ENCODE measurements at regions not wholly inside any gene's neighbourhood (a gene's known extent, or its start where the extent isn't known, plus 50 kb on each side); places are given as distances from the start of the nearest gene placed in this dataset.

GRCh38 chr17:55622547-55622946 is 100.1 kb downstream of the TMEM100 start:
- Histone ChIP-seq H4K91ac (replicated peaks; ENCODE audit: insufficient read length, low read length) (no peak overlapping the region), H3K9ac (replicated peaks in 1 of 4; ENCODE audit: extremely low read depth in 1 of 4, low read depth in 3 of 4, low read length in 3 of 4) (no peak overlapping the region), H3K4me1 (replicated peaks in 1 of 4; ENCODE audit: control insufficient read depth in 3 of 4, insufficient read depth in 4 of 4, low read length in 3 of 4) (no peaks in the 10 kb centered on the region), H2BK15ac (ENCODE audit: low read length) (no peak overlapping the region), H3K4ac (replicated peaks; ENCODE audit: insufficient read length, low read depth, low read length) (no peak overlapping the region), H4K5ac (ENCODE audit: insufficient read length, low read depth, low read length) (no peak overlapping the region), H3K79me1 (ENCODE audit: low read depth, low read length) (no peaks in the 10 kb centered on the region), H3K27me3 (replicated peaks in 1 of 4; ENCODE audit: control insufficient read depth in 3 of 4, extremely low read depth in 1 of 4, insufficient read depth in 3 of 4, low read length in 3 of 4) (no peaks in the 10 kb centered on the region), H2BK120ac (replicated peaks; ENCODE audit: low read depth, low read length) (no peak overlapping the region), H3K23me2 (ENCODE audit: low read depth, low read length) (no peaks in the 10 kb centered on the region), H3K79me2 (ENCODE audit: control insufficient read depth in 1 of 2, insufficient read depth in 2 of 2, low read length in 2 of 2) (no peaks in the 10 kb centered on the region), H3K36me3 (ENCODE audit: control insufficient read depth in 2 of 4, insufficient read depth in 4 of 4, low read length in 3 of 4) (no peaks in the 10 kb centered on the region), H3K18ac (ENCODE audit: extremely low read depth, low read length) (no peak overlapping the region), H3K56ac (replicated peaks; ENCODE audit: insufficient read length, low read depth, low read length) (no peak overlapping the region), H3K9me3 (ENCODE audit: insufficient read depth in 2 of 2, low read depth in 1 of 2, low read length in 1 of 2) (no peaks in the 10 kb centered on the region), H2BK5ac (ENCODE audit: low read depth, low read length) (no peak overlapping the region), H3K14ac (ENCODE audit: insufficient read length) (no peak overlapping the region), H3K4me3 (ENCODE audit: extremely low read depth in 1 of 4, insufficient read depth in 2 of 4, low read depth in 3 of 4, low read length in 4 of 4) (no peak overlapping the region), H2AFZ (ENCODE audit: low read length) (no peak overlapping the region), H3K27ac (ENCODE audit: low read depth, low read length) (no peak overlapping the region), H2BK12ac (ENCODE audit: low read depth, low read length) (no peak overlapping the region), H3K4me2 (ENCODE audit: insufficient read depth in 1 of 2, low read depth in 2 of 2, low read length in 2 of 2) (no peak overlapping the region), H2AK5ac (ENCODE audit: low read depth, low read length) (no peak overlapping the region), H4K8ac (ENCODE audit: extremely low read depth, insufficient read depth, low read length) (no peak overlapping the region), H4K20me1 (replicated peaks in 1 of 2; ENCODE audit: control insufficient read depth in 1 of 2, insufficient read depth in 2 of 2, low read length in 2 of 2) (no peaks in the 10 kb centered on the region), H2BK20ac (ENCODE audit: low read length) (no peak overlapping the region), H3K23ac (ENCODE audit: insufficient read length) (no peak overlapping the region)
- 90% methylated on average over 3 of the region's 3 CpGs; no CpG with 5 or more reads in 1 of the 2 experiments for WGBS, 2 experiments (ENCODE audit: extremely low coverage in 1 of 2, insufficient coverage in 1 of 2, insufficient read length in 1 of 2, insufficient replicate concordance in 2 of 2, low coverage in 1 of 2, low lambda C conversion rate in 2 of 2, missing lambda C conversion rate in 1 of 2)
- ChIA-PET POLR2A (ENCODE audit: partially characterized antibody) (no interaction called here), CTCF (ENCODE audit: partially characterized antibody) (no interaction called here)
- DNase-seq (ENCODE audit: low read depth in 1 of 2, low spot score in 2 of 2) (no peak), FAIRE-seq (no peak)
- no peak for TF ChIP-seq KDM4A (IDR thresholded peaks at IDR 0.05; ENCODE audit: low read depth, low read length, severe bottlenecking)
- TF ChIP-seq RAD21 (IDR thresholded peaks at IDR 0.05 in 1 of 2, conservative IDR thresholded peaks at IDR 0.05 in 1 of 2; ENCODE audit: low read depth in 2 of 2, low read length in 2 of 2), result no peak

All from H1 (cell line).